HG02588 (cell line): ENCODE measurements at regions not wholly inside any gene's neighbourhood (a gene's known extent, or its start where the extent isn't known, plus 50 kb on each side); places are given as distances from the start of the nearest gene placed in this dataset.
"Not testable (repeated sequence)": the region's sequence is repeated elsewhere in the genome, so short reads cannot be mapped to it uniquely, and the experiment has no call there.

Experiments used
- ATAC-seq: cut with Tn5 transposase; IDR thresholded peaks from one replicate; pipeline ENCODE4 v1.9.1; 2021; ENCODE audit warnings: mild to moderate bottlenecking, moderate library complexity; ENCODE audit not compliant: unreplicated experiment

DNA sequence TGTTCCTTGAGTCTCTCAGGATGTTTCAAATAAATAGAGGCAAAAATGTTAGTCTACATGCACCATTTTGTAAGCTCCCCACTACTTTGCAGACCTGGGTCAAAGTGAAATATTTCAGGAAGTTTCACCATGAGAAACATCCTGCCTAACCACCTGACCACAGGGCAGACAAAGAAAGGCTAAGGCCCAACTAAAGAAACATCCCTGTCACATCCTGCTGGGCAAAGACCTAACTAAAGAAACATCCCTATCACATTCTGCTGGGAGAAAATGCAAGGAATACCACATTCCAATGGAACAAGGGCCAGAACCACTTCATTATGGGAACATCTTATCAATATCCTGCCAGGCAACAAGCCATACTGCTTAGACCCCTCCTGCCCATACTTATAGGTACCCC, 1303.4 kb downstream of the TECRL start:
- no peak for ATAC-seq

DNA sequence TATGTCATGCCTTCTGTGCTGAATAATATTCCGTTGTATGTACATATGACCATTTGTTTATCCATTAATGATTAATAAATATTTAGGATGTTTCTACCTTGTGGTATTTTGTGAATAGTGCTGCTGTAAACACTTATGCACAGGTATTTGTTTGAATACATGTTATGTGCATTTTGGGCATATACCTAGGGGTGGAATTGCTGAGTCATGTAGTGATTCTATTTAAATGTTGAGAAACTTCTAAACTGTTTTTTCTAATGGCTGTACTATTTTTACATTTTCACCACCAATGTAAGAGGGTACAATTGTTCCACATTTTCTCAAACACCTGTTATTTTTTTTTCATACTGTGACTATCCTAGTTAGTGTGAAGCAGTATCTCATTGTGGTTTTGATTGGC, 1318.6 kb downstream of the TECRL start:
- no peak for ATAC-seq

DNA sequence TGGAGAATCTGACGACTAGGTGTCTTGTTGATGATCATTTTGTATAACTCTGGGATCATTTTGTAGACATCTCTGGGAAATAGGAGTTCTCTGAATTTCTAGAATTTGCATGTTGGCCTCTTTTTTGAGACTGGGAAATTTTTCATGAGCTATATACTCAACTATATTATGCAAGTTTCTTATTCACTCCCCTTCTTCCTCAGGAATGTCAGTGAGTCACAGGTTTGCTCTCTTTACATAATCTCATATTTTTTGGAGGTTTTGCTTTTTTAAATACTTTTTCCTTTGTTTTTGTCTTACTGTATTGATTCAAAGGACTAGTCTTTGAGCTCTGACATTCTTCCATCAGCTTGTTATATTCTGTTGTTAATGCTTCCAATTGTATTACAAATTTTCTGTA, 1324.2 kb downstream of the TECRL start:
- ATAC-seq, result no peak

DNA sequence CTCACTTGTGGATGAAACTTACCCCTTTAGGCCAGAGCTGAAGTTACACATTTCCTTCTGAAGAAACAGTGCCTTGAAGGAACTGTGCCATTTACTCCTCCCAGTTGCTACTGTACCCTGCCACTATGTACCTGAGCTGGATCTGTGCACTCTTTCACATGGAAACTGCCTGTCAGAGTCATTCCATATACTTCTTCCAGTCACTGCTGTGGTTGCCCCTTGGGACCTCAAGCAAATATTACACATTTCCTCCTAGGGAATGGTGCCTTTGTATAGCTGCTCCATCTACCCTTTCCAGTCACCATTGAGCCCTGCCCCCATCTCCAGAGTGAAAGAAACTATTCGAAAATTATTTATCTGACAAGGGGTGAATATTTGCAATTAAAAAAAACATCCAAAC, 1328.3 kb downstream of the TECRL start:
- no peak for ATAC-seq

DNA sequence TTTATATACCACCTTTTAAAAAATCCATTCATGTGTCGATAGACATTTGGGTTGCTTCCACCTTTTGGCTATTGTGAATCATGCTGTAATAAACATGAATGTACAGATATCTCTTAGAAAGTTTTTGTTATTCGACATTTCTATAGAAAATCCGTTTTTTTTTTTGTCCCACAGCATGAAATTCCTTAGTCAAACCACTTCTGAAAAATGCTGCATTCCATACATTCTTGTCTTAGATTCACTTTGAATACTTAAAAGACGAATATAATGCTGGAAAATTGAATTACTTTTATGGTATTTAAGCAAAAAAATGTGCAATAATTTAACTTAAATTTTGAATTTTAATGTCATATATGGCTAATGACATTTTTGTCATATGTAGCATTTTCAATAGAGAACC, 1345.5 kb downstream of the TECRL start:
- ATAC-seq, result no peak

DNA sequence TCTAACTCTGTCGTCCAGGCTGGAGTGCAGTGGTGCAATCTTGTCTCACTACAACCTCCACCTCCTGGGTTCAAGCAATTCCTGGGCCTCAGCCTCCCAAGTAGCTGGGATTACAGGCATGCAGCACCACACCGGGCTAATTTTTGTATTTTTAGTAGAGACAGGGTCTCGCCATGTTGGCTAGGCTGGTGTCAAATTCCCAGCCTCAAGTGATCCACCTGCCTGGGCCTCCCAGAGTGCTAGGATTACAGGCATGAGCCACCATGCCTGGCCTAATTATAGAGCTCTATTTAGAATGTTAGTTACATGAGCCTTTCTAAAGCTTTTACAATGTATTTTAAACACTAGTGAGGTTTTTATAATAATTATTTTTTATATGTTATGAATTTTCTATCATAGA, 1346.4 kb downstream of the TECRL start:
- ATAC-seq, result not testable (repeated sequence)

DNA sequence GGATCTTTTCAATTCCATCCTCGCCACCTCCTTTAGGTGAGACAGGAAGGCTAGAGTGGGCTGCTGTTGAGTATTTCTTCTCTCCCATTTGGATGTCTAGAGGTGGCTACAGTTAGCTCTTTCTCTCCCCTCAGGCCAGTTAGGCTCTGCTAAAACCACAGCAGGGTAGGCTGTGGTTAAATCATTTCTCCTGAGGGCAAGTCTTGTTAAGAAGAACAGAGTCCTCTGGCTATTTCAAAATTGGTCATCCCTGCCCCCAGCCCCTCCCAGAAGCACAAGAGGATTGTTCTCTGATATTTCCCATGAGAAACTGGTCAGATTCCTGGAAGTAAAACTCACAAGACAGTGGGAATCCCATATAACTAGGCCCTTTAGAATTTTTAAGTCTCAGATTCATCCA, 1359.5 kb downstream of the TECRL start:
- ATAC-seq, result no peak

DNA sequence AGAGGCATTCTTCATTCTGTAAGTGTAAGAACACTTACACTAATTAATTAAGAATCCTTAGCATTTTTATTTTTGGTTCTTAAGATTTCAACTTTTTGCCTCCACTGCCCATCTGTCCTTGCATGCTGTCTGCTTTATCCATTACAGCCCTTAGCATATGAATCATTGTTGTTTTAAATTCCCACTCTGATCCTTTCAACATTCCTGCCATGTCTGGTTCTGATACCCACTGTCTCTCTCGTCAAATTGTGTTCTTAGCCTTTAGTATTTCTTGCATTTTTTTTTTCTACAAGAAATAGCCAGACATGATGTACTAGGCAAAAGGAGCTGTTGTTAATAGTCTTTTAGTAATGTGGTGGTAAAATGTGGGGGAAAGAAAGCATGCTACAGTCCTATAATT, 1360.0 kb downstream of the TECRL start:
- no peak for ATAC-seq

DNA sequence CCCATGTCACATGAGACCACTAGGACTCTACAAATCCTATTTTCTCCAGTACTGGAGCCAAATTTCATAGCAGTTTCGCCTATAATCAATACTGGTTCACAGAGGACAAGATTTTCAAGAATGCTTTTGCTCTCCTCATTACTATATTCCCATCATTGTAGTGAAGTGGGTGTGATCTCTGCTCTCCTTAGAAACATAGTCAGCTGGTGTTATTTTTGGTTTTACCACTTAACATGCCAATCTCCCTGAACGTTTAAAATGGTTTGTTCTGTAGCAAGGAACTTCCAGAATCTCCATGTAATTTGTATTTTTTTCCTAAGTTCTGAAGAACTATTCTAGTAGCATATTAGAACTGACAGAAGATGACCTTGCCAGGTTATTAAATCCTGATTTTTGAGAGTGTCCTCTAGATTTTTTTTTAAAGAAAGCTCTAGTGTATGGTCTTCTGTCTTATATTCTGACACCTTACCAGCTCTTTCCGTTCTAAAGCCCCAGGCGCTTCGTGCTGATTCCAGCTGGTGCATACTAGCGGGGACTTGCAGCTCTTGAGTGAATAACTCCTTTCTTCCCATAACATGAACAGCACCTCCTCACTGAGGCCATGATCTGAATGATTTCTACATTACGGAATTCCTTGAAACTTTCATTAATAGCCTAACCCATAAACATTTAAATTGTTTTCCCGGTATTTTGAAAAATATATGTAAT, 1372.9 kb downstream of the TECRL start:
- ATAC-seq, result no peak

DNA sequence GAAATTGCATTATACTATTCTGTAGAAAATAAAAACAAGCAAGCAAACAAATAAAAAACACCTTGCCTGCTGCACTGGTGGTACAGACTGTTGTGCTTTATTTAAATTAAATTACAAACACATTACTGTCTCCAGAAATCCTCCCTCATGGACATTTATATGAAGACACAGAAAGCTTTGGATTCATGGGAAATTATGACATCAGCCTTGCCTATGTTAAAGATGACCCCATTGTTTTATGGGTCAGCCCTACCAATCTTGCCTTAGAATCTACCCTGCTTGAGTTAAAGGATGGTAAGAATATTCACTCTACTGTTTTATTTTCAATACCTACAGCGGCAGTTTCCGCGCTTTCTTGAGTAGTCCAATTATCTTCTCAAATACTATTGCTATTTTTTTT, 1379.9 kb downstream of the TECRL start:
- no peak for ATAC-seq

DNA sequence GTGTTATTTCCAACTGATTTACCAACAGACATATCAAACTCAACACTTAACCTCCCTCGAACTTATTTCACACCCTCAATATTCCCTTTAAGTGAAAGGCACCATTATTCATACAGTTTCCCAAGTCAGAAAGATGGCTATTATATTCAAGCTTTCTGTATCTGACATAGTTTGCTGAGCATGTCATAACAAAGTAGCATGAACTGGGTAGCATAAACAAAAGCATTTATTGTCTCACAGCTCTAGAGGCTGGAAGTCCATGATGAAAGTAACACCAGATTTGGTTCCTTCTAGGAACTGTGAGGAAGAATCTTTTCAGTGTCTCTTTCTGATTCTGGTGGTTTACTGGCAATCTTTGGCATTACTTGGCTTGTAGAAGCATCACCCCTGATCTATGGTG, 1388.6 kb downstream of the TECRL start:
- ATAC-seq, result no peak

DNA sequence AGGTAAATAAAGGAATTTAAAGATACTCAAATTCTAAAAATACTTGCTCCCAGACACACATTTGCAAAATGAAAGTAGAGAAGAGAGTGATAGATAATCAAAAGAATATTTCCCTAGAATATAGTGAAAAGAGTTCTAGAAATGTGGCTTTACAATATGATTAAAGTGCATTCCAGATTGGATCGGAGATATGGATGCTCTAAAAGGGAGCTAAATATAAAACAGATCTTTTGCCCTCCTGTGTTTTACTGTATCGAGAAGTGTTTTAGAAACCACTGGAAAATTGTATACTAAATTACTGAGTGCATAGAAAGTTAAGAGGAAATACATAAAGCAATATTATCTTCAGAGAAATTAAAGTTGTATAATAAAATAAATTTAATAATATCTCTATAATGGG, 1392.0 kb downstream of the TECRL start:
- no peak for ATAC-seq

DNA sequence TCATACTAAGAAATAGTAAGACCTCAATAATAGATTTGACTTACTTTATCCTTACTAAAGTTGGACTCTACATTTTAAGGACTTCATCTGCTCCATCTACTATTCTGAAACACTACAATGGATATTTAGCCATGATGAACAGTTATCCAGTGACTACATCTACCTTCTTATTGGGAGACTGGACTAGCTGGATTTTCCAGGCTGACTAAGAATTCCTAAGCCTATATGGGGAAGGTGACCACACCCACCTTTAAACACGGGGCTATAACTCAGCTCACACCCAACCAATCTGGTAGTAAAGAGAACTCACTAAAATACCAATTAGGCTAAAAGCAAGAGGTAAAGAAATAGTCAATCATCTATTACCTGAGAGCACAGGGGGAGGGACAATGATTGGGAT, 1438.4 kb downstream of the TECRL start:
- no peak for ATAC-seq

DNA sequence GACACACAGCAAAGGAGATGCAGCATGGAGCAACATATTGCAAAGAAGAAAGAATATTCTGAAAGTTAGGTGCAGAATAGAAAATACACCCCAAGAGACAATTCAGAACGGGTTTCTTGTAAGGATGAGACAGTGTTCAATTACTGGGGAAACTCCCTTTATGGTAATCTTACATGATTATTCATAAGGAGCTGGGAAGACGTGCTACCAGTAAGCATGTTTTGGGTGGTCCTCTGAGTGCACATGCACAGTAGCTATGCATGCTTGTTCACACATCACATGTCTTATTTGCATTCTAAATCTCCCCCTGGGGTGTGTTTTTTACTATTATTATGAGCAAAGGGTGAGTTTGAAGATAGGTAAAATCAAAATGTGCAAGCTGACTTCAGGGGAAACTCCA, 1448.8 kb downstream of the TECRL start:
- ATAC-seq, result no peak

DNA sequence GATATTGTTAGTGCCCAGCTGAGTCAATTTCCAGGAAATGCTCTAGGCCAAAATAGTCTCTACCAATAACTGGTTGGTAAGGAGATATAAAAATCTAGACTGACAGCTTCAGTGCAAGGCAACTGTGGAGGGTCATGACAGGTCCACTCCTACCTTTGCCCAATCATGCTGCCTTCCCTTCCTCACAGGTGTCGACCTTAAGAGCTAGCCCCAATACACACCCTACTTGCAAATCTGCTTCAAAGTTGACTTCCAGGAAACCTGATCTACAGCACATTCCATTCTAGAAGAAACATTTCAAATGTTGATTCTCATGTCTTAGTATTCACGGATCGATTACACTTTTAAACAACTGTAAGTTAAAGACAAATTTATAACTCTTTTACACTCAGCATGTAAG, 1455.5 kb downstream of the TECRL start:
- ATAC-seq, result no peak

DNA sequence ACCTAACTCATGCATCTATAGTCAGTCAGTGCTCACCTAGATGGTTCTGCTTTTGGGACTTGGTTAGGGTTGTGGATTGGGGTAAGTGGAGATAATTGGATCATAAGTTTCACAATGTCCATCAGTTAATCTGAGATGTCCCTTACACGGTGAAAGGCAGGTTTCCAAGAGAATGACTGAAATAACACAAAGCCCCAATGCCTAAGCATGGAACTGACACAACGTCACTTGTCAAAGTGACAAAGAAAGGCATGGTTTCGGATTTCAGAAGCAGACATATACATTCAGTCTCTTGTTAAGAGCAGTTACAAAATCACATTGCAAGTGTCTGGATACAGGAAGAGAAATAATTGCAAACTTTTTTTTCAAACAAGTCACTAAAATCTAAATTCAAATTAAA, 1456.9 kb downstream of the TECRL start:
- ATAC-seq, result no peak

DNA sequence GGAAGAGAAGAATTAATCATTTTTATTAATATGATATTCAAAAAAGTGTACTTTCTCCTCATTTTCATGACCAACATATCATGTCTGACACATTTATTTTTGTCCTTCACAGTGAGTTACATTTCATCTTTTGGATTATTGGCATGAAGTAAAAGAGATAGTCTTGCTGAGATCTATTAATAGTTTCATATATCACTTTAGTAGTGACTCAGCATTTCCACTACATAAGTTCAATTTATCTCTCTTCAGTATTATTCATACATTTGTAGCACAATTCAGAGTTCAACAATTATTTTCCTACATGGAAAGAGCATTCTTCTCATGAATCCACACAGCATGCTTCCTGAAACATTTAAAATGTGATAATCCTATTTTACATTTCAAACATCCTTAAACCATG, 1461.1 kb downstream of the TECRL start:
- no peak for ATAC-seq

DNA sequence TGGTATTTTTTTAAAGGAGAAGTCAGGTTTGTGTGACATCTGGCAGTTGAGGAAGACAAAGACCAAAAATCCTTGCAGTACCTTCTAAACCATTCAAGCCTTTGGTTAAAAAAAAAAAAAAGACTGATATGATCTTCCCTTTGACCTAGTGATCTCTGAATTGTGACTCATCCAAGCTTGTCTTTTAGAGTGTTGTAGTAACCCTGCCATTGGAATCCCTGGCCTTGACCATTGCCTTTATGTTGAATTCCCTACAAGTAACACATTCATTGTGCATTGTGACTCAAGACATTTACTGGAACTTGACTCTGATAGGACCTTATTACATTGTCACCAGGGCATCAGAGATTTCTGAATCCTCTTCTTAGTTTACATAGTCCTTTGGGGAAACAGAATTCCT, 1469.0 kb downstream of the TECRL start:
- ATAC-seq, result no peak

DNA sequence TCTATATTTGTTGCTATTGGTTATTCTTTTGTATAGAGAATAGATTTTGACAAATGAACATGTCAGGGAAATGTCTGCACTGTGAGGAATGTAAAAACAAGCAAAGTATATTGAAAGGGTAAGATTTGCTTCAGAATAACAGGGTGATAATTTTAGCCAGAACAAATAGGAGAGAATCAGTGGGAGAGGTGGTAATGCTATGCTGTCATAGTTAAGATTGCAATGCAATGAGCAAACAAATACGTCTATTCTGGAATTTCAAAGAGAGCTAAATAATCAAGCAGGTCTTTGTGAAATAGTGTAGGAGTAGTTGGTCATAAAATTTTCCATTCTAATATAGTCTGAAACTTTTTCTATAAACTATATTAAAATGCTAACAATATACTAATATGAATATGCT, 1478.4 kb downstream of the TECRL start:
- ATAC-seq, result no peak

DNA sequence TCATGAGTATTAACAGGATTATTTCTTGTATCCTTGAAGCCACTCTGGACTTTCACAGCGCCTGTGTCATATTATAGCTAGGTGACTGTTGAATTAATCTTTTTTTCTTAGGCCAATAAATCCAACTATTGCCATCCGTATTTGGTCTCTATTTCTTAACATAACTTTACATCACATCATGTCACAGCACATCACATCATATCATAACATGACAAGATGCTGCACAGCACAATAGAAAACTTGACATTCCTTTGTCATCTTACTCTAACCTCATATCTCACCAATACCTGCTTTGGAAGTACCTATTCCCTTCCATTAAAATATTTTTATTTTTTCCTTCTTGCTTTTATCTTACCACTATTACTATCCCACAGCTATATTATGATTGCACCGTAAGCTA, 1480.8 kb downstream of the TECRL start:
- ATAC-seq, result no peak

DNA sequence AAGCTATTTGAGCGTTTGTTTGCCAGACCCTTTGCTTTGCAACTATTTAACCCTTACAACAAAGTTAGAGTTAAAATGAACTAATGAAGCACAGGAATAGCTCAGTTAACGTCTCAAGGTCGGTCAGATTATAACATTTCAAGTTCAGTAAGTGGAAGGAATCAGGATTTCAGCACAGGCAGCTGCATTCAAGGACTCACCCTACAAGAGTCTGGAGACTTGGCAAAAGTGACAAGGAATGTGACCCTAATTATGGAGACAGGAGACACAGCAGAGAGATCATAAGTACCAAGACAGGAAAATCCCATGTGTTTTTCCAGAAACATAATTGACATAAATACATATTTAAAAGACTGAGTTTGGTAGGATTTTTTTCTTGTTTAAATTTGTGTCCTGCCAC, 1481.7 kb downstream of the TECRL start:
- ATAC-seq, result no peak

DNA sequence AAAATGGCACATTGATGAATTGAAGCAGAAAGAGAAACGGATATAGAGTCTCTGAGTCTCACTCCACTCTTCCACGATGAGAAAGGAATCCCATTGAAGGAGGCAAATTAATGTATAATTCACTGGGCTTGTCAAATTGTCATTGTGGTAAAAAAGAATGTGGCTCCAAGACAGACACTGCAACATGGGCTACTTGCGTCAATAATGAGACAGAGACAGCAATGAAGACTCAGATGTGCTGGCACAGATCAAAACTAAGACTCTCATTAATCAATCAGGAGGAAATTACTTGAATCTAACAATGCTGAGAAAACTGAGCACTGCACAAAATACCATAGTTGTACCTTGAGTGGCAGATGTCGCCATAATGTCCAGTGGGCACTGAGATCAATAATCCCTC, 1485.5 kb downstream of the TECRL start:
- ATAC-seq, result no peak

DNA sequence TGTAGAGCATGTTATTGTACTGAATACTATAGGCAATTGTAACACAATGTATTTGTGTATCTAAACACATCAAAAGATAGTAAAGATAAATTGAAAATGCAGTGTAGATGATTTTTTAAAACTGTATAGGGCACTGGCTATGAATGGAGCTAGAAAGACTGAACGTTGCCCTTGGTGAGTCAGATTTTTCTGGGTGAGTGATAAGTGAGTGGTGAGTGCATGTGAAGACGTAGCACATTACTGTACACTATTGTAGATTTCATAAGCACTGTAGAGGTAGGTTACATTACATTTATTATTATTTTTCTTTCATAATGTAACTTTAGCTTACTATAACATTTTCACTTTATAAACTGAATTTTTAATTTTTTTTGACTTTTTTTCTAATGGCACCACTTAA, 1491.6 kb downstream of the TECRL start:
- no peak for ATAC-seq

DNA sequence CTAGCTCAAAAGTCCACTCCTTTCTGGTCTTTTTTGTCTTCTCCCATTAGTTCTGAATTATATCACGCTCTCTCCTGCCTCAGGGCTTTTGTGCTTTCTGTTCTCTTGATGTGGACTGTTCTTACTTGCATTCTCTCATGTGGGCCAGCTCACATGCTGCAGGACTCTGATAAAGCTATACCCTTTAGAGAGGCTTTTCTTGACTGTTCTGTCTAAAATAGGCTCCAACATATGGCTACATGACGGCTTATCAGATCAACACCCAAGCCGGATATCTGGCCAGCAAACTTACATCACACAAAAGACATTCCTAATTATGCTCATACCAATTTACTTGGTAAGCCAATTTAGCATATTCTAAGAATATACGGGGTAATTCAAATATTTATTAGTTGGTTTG, 1494.5 kb downstream of the TECRL start:
- ATAC-seq, result no peak
